K562 (cell line): ENCODE measurements at regions not wholly inside any gene's neighbourhood (a gene's known extent, or its start where the extent isn't known, plus 50 kb on each side); places are given as distances from the start of the nearest gene placed in this dataset.

Experiments
- ATAC-seq: fragments of 200-7000 bp; cut with Tn5 transposase; 3 replicates; pipeline ENCODE4 v1.9.1; 2020; ENCODE audit warnings: moderate library complexity
- BruUV-seq: library from RNA; stranded (reverse); fragments of 400-500 nt; replicated peaks from 2 replicates; lab custom pipeline; 2021; lab: Mats Ljungman, UMichigan
- CTCF ChIA-PET: fragments of 300-600 bp; formaldehyde crosslinking; extraction: SDS; loops from one replicate; lab custom pipeline; 2021; ENCODE audit warnings: low intra/inter-chr PET ratio; lab: Yijun Ruan, JAX
- POLR2A ChIA-PET: fragments of 300-600, 350-650 bp; sonication (Branson Sonifier 250); formaldehyde crosslinking; extraction: SDS; loops from one replicate; lab custom pipeline; 2021; ENCODE audit warnings: antibody characterized with exemption, inconsistent platforms; lab: Yijun Ruan, JAX
- DNase-seq, 4 experiments: peaks; one replicate each; pipeline versions ENCODE4 v3.0.0 to v3.0.0-alpha.2; 2011 to 2018; ENCODE audit warnings: low spot score in 3 of 4, mixed read lengths in 3 of 4; ENCODE audit errors: extremely low read depth in 1 of 4
- FAIRE-seq: peaks from 2 replicates; lab custom pipeline; 2011; peaks lifted over from hg19 to GRCh38; lab: Jason Lieb, UNC
- H2AFZ ChIP-seq: 2 replicates; pipeline ENCODE4 v1.6.0; 2011; ENCODE audit warnings: low read depth, low read length, control low read depth, inconsistent platforms
- H3K27ac ChIP-seq: fragments of 200-600 bp; 3 replicates; pipeline ENCODE4 v1.8.0; 2011; ENCODE audit warnings: low read depth, mild to moderate bottlenecking, control low read depth, inconsistent platforms, low read length, moderate library complexity, mixed read lengths; ENCODE audit errors: extremely low read depth
- H3K27me3 ChIP-seq, 2 experiments: fragments of 300-600 bp in 1 of 2; 2 replicates in 1 of 2; 3 replicates in 1 of 2; pipeline versions ENCODE4 v1.6.0 to v1.8.0; 2011; ENCODE audit warnings: inconsistent platforms in 2 of 2, low read length in 2 of 2, mild to moderate bottlenecking in 1 of 2, mixed read lengths in 1 of 2, moderate library complexity in 1 of 2; ENCODE audit not compliant: control insufficient read depth in 2 of 2, insufficient read depth in 2 of 2
- H3K36me3 ChIP-seq: fragments of 300-600 bp; 3 replicates; pipeline ENCODE4 v1.8.0; 2011; ENCODE audit warnings: mild to moderate bottlenecking, low read length, inconsistent platforms; ENCODE audit not compliant: control insufficient read depth, insufficient read depth
- H3K4me1 ChIP-seq, 2 experiments: fragments of 200-600 bp in 1 of 2; replicated peaks in 1 of 2; 2 replicates in 1 of 2; 3 replicates in 1 of 2; pipeline versions ENCODE4 v1.5.1 to v1.8.0; 2011; ENCODE audit warnings: inconsistent platforms in 2 of 2, low read length in 2 of 2, mild to moderate bottlenecking in 1 of 2, mixed read lengths in 1 of 2, moderate library complexity in 1 of 2; ENCODE audit not compliant: control insufficient read depth in 2 of 2, insufficient read depth in 2 of 2
- H3K4me2 ChIP-seq: 2 replicates; pipeline ENCODE4 v1.6.1; 2011; ENCODE audit warnings: low read length, control low read depth, inconsistent platforms, mixed read lengths; ENCODE audit not compliant: insufficient read depth
- H3K4me3 ChIP-seq: fragments of 200-600 bp; sonication (generic), shearing (Covaris generic); 2 replicates; pipeline ENCODE4 v1.5.1; 2016; ENCODE audit warnings: control low read depth, inconsistent platforms
- H3K79me2 ChIP-seq: fragments of 200-600 bp; 3 replicates; pipeline ENCODE4 v1.8.0; 2011; ENCODE audit warnings: low read length, inconsistent platforms; ENCODE audit not compliant: control insufficient read depth, insufficient read depth
- H3K9ac ChIP-seq, 2 experiments: 2 replicates each; pipeline versions ENCODE4 v1.6.0 to v1.6.1; 2011; ENCODE audit warnings: low read depth in 2 of 2, low read length in 2 of 2, control low read depth in 1 of 2, inconsistent platforms in 1 of 2, mild to moderate bottlenecking in 1 of 2, mixed read lengths in 1 of 2; ENCODE audit not compliant: insufficient read depth in 1 of 2
- H3K9me1 ChIP-seq: one replicate; pipeline ENCODE4 v1.6.0; 2011; ENCODE audit warnings: inconsistent platforms, mild to moderate bottlenecking, low read length, moderate library complexity; ENCODE audit not compliant: control insufficient read depth, insufficient read depth
- H3K9me3 ChIP-seq: replicated peaks from 2 replicates; pipeline ENCODE4 v1.5.1; 2011; ENCODE audit warnings: low read depth, low read length, inconsistent platforms; ENCODE audit not compliant: control insufficient read depth, insufficient read depth
- H4K20me1 ChIP-seq: replicated peaks from 2 replicates; pipeline ENCODE4 v1.6.1; 2011; ENCODE audit warnings: low read length, inconsistent platforms, mixed read lengths; ENCODE audit not compliant: control insufficient read depth, insufficient read depth
- CEBPG ChIP-seq, 3 experiments: fragments of 200-800 bp in 1 of 3; sonication (Bioruptor generic) in 1 of 3; sonication (generic) in 1 of 3; formaldehyde crosslinking in 1 of 3; IDR thresholded peaks in 2 of 3; conservative IDR thresholded peaks in 1 of 3; 2 replicates each; pipeline versions ENCODE4 v1.6.1 to v1.8.0; 2016 to 2022; ENCODE audit warnings: missing compliant biosample characterization in 2 of 3, missing genetic modification characterization in 2 of 3, mild to moderate bottlenecking in 1 of 3, missing genetic modification reagents in 1 of 3
- CEBPZ ChIP-seq: fragments of 150-350 bp; IDR thresholded peaks from 2 replicates; pipeline ENCODE4 v1.6.1; 2014; ENCODE audit warnings: low read depth, mild to moderate bottlenecking, low read length, borderline replicate concordance
- GABPA ChIP-seq: fragments of 200-800 bp; sonication (Bioruptor generic); conservative IDR thresholded peaks from 2 replicates; pipeline ENCODE4 v1.6.1; 2016; ENCODE audit warnings: low read depth, missing genetic modification characterization, missing compliant biosample characterization
- MAFF ChIP-seq: IDR thresholded peaks from 2 replicates; pipeline ENCODE4 v1.6.1; 2012; ENCODE audit warnings: low read length, improper control_type of control experiment
- MAFG ChIP-seq: fragments of 450-650 bp; conservative IDR thresholded peaks from 2 replicates; pipeline ENCODE4 v1.6.1; 2016; ENCODE audit warnings: missing genetic modification characterization, missing compliant biosample characterization
- NEUROD1 ChIP-seq: fragments of 150-350 bp; IDR thresholded peaks from 2 replicates; pipeline ENCODE4 v1.6.1; 2014; ENCODE audit warnings: borderline replicate concordance, low read length, low read depth; ENCODE audit not compliant: partially characterized antibody
- NFE2 ChIP-seq: IDR thresholded peaks from 2 replicates; pipeline ENCODE4 v1.6.1; 2014; ENCODE audit warnings: antibody characterized with exemption, low read depth
- NFE2L1 ChIP-seq: fragments of 450-650 bp; IDR thresholded peaks from 2 replicates; pipeline ENCODE4 v1.6.1; 2016; ENCODE audit warnings: missing genetic modification characterization, low read depth, mild to moderate bottlenecking, missing compliant biosample characterization, moderate library complexity, borderline replicate concordance
- NR3C1 ChIP-seq: sonication (generic); formaldehyde crosslinking; IDR thresholded peaks from 2 replicates; pipeline ENCODE4 v1.8.1; 2022; ENCODE audit warnings: missing genetic modification reagents
- POLR2B ChIP-seq: fragments of 450-650 bp; IDR thresholded peaks from 2 replicates; pipeline ENCODE4 v1.6.1; 2018; ENCODE audit warnings: low read depth; ENCODE audit not compliant: partially characterized antibody
- SMARCA5 ChIP-seq: fragments of 450-650 bp; IDR thresholded peaks from 2 replicates; pipeline ENCODE4 v1.6.1; 2016
- TAF15 ChIP-seq: fragments of 200-400 bp; formaldehyde crosslinking; IDR thresholded peaks from 2 replicates; pipeline ENCODE4 v1.6.1; 2017; ENCODE audit warnings: mild to moderate bottlenecking, low read depth, low read length, moderate library complexity
- TEAD2 ChIP-seq: fragments of 450-650 bp; IDR thresholded peaks from 2 replicates; pipeline ENCODE4 v1.6.1; 2016; ENCODE audit warnings: missing genetic modification characterization, control low read depth, missing compliant biosample characterization
- ZNF316 ChIP-seq: fragments of 450-650 bp; IDR thresholded peaks from 2 replicates; pipeline ENCODE4 v1.6.1; 2016
- ZNF431 ChIP-seq: sonication (generic); formaldehyde crosslinking; IDR thresholded peaks from 2 replicates; pipeline ENCODE4 v1.8.0; 2022; ENCODE audit warnings: mild to moderate bottlenecking, missing genetic modification reagents
- WGBS: fragments of 100-300 bp; shearing (Covaris generic); methylation state at CpG from one replicate; pipeline ENCODE4 v1.1.6; 2016; ENCODE audit warnings: low coverage, mixed read lengths; ENCODE audit not compliant: insufficient coverage; ENCODE audit errors: missing lambda C conversion rate; 5-methylcytosine and 5-hydroxymethylcytosine counted together
- in situ Hi-C: fragments of 300-500 bp; cut with MboI; formaldehyde crosslinking; loops from 4 replicates; pipeline ENCODE4 v1.15.0; 2018; ENCODE audit warnings: inconsistent platforms, mixed read lengths
- intact Hi-C: fragments of 100-400 bp; cut with micrococcal nuclease; formaldehyde crosslinking; loops from 2 replicates; pipeline ENCODE4 v1.14.2; 2022
- TF ChIP-seq, protein P1 (sequence below): sonication (generic); formaldehyde crosslinking; IDR thresholded peaks from 2 replicates; pipeline ENCODE4 v1.5.0; 2020; ENCODE audit warnings: missing genetic modification reagents
- TF ChIP-seq, protein P2 (sequence below): sonication (generic); formaldehyde crosslinking; IDR thresholded peaks from 2 replicates; pipeline ENCODE4 v1.8.1; 2022; ENCODE audit warnings: missing genetic modification reagents

DNA sequence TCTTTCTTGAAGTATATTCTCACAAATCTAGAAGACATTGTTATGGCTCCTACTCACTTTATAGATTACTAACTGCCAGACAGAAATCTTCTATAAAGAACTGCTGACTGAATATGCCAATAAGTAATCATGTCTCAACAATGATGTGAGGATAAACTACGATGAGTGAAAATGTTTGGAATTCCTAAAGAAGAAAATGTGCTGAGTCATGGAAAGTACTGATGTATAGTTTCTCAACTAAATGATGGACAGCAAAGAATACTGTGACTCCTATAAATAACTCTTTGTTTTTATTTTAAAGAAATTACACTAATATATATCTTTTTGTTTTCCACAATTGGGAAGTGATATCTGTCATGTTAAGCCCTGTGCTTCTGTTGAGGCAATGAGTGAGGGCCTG is 232.9 kb downstream of the LNPK start (continued):
- TF ChIP-seq CEBPZ (no peak), ZNF316 (peak; percentile 97), CEBPG (CRISPR knock-in tag; IDR thresholded peaks at IDR 0.05) (no peak), CEBPG (tag; conservative IDR thresholded peaks at IDR 0.05 in 1 of 2, IDR thresholded peaks at IDR 0.05 in 1 of 2) (no peak)

DNA sequence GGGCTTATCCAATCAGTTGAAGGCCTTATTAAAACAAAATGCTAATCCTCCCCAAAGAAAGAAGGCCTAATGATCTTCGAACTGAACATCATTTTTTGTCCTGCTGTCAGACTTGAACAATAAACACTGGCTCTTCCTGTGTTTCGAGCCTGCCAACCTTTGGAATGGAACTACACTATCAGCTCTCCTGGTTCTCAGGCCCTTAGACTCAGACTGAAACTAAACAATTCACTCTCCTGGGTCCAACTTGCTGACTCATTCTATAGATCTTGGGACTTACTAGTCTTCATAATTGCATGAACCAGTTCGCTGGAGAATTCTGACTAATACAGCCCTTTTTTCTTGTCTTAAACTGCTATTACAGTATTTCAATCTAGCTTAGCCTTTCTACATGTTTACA is 235.2 kb downstream of the LNPK start:
- no peak for DNase-seq
- ChIA-PET POLR2A (no interaction called here), CTCF (no interaction called here)
- no peaks in the 10 kb centered on the region for H4K20me1 ChIP-seq
- H3K4me3 ChIP-seq: no peak overlapping the region
- H3K27ac ChIP-seq: no peak overlapping the region
- no peaks in the 10 kb centered on the region for H3K36me3 ChIP-seq
- no peaks in the 10 kb centered on the region for H3K79me2 ChIP-seq
- no peak overlapping the region for H2AFZ ChIP-seq
- intact Hi-C loops: no loop called here
- in situ Hi-C loops: no loop called here
- H3K27me3 ChIP-seq: peaks cover 2 to 5% of the 10 kb centered on the region in 2 experiments; a peak in 3 of 5 replicates
- no TSS peak for BruUV-seq
- no peaks in the 10 kb centered on the region for H3K9me3 ChIP-seq
- H3K4me2 ChIP-seq: no peak overlapping the region
- no peak for ATAC-seq
- peak; percentile 48 for FAIRE-seq
- H3K9me1 ChIP-seq: no peaks in the 10 kb centered on the region
- 1% methylated on average over 3 of the region's 3 CpGs for WGBS
- H3K4me1 ChIP-seq: no peaks in the 10 kb centered on the region
- no peak overlapping the region for H3K9ac ChIP-seq
- TF ChIP-seq ZNF431: no peak
- TF ChIP-seq NFE2: peak; percentile 63
- no peak for TF ChIP-seq SMARCA5
- peak; percentile 8; the same call in 1 of the 2 replicates for TF ChIP-seq MAFF
- TF ChIP-seq NEUROD1: no peak
- peak; percentile 39; the same call in 1 of the 2 replicates for TF ChIP-seq MAFG (tag)
- no peak for TF ChIP-seq NR3C1 (CRISPR knock-in tag)
- TF ChIP-seq POLR2B: no peak
- TF ChIP-seq TEAD2 (tag): no peak
- TF ChIP-seq GABPA: no peak
- TF ChIP-seq TAF15: no peak
- TF ChIP-seq, protein P1, sequence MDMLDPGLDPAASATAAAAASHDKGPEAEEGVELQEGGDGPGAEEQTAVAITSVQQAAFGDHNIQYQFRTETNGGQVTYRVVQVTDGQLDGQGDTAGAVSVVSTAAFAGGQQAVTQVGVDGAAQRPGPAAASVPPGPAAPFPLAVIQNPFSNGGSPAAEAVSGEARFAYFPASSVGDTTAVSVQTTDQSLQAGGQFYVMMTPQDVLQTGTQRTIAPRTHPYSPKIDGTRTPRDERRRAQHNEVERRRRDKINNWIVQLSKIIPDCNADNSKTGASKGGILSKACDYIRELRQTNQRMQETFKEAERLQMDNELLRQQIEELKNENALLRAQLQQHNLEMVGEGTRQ (CRISPR knock-in tag): no peak
- TF ChIP-seq ZNF316: peak; percentile 38
- TF ChIP-seq, protein P2, sequence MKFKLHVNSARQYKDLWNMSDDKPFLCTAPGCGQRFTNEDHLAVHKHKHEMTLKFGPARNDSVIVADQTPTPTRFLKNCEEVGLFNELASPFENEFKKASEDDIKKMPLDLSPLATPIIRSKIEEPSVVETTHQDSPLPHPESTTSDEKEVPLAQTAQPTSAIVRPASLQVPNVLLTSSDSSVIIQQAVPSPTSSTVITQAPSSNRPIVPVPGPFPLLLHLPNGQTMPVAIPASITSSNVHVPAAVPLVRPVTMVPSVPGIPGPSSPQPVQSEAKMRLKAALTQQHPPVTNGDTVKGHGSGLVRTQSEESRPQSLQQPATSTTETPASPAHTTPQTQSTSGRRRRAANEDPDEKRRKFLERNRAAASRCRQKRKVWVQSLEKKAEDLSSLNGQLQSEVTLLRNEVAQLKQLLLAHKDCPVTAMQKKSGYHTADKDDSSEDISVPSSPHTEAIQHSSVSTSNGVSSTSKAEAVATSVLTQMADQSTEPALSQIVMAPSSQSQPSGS (CRISPR knock-in tag): no peak
- 0 out of 2 replicates have a peak, but pooled peaks have one; percentile 23 for TF ChIP-seq NFE2L1 (tag)
